RWPE2 (cell line): ENCODE measurements at regions not wholly inside any gene's neighbourhood (a gene's known extent, or its start where the extent isn't known, plus 50 kb on each side); places are given as distances from the start of the nearest gene placed in this dataset.
"Not testable (repeated sequence)": the region's sequence is repeated elsewhere in the genome, so short reads cannot be mapped to it uniquely, and the experiment has no call there.

Experiments
- ATAC-seq: fragments of 200-7000 bp; cut with Tn5 transposase; 3 replicates; pipeline ENCODE4 v1.9.1; 2021; ENCODE audit warnings: low read depth
- DNase-seq: peaks from one replicate; pipeline ENCODE4 v3.0.0-alpha.2; 2020; ENCODE audit warnings: low spot score
- H3K27ac ChIP-seq: fragments of 450-650 bp; 2 replicates; pipeline ENCODE4 v1.5.1; 2017; ENCODE audit warnings: mild to moderate bottlenecking; ENCODE audit not compliant: poor library complexity, severe bottlenecking
- H3K27me3 ChIP-seq: fragments of 250-450 bp; sonication (Bioruptor Pico); 2 replicates; pipeline ENCODE4 v1.5.1; 2021; ENCODE audit warnings: mild to moderate bottlenecking, moderate library complexity; ENCODE audit not compliant: insufficient read depth, poor library complexity, severe bottlenecking
- H3K36me3 ChIP-seq: fragments of 250-450 bp; sonication (Bioruptor Pico); 2 replicates; pipeline ENCODE4 v1.5.1; 2020; ENCODE audit warnings: low read depth, mild to moderate bottlenecking, moderate library complexity
- H3K4me1 ChIP-seq: fragments of 250-450 bp; sonication (Bioruptor Pico); 2 replicates; pipeline ENCODE4 v1.5.1; 2021; ENCODE audit warnings: mild to moderate bottlenecking, moderate library complexity; ENCODE audit not compliant: insufficient read depth, poor library complexity, severe bottlenecking
- H3K4me3 ChIP-seq: fragments of 250-450 bp; sonication (Bioruptor Pico); 2 replicates; pipeline ENCODE4 v1.5.1; 2021; ENCODE audit warnings: mild to moderate bottlenecking, moderate library complexity; ENCODE audit not compliant: severe bottlenecking
- H3K9me3 ChIP-seq: fragments of 250-450 bp; sonication (Bioruptor Pico); 2 replicates; pipeline ENCODE4 v1.5.1; 2021; ENCODE audit warnings: mild to moderate bottlenecking, moderate library complexity; ENCODE audit not compliant: severe bottlenecking
- TF ChIP-seq, protein P1 (sequence below): fragments of 450-650 bp; IDR thresholded peaks from one replicate; pipeline ENCODE4 v1.5.1; 2017; ENCODE audit warnings: mild to moderate bottlenecking, moderate library complexity; ENCODE audit not compliant: poor library complexity, severe bottlenecking

DNA sequence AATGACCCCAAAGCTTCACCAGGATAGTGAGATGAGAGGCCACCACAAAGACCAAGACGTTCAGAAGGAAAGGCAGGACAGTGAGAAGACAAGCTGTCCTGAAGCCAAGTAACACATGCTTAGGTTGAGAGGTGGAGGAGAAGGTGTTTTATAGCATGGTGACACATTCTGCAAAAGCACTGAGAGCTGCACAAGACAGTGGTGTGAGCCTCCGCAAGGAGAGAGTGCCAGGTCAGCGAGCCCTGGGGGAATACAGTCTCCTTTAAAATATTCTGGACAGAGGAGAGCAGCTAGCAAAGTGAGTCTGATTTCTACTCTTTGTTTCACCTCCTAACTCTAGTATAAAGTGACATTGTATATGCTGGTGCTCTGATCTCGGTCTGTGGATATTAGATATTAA, 68.0 kb upstream of the VKORC1L1 start:
- Histone ChIP-seq H3K4me1 (no peaks in the 10 kb centered on the region), H3K4me3 (no peak overlapping the region), H3K27ac (no peak overlapping the region), H3K36me3 (no peaks in the 10 kb centered on the region), H3K9me3 (no peaks in the 10 kb centered on the region), H3K27me3 (no peaks in the 10 kb centered on the region)
- ATAC-seq (no peak), DNase-seq (no peak)
- TF ChIP-seq, protein P1, sequence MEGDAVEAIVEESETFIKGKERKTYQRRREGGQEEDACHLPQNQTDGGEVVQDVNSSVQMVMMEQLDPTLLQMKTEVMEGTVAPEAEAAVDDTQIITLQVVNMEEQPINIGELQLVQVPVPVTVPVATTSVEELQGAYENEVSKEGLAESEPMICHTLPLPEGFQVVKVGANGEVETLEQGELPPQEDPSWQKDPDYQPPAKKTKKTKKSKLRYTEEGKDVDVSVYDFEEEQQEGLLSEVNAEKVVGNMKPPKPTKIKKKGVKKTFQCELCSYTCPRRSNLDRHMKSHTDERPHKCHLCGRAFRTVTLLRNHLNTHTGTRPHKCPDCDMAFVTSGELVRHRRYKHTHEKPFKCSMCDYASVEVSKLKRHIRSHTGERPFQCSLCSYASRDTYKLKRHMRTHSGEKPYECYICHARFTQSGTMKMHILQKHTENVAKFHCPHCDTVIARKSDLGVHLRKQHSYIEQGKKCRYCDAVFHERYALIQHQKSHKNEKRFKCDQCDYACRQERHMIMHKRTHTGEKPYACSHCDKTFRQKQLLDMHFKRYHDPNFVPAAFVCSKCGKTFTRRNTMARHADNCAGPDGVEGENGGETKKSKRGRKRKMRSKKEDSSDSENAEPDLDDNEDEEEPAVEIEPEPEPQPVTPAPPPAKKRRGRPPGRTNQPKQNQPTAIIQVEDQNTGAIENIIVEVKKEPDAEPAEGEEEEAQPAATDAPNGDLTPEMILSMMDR: no peak

DNA sequence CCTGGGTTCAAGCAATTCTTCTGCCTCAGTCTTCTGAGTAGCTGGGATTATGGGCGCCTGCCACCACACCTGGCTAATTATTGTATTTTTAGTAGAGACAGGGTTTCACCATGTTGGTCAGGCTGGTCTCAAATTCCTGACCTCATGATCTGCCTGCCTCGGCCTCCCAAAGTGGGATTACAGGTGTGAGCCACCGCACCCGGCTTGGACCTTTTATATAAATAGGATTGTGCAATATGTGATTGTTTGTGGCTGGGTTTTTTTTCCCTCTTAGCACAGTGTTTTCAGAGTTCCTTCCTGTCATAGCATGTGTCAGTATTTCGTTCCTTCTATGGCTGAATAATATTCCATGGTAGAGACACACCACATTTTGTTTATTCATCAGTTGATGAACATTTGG, 65.8 kb upstream of the VKORC1L1 start:
- H3K4me3 ChIP-seq, ATAC-seq, H3K9me3 ChIP-seq: not testable (repeated sequence)

DNA sequence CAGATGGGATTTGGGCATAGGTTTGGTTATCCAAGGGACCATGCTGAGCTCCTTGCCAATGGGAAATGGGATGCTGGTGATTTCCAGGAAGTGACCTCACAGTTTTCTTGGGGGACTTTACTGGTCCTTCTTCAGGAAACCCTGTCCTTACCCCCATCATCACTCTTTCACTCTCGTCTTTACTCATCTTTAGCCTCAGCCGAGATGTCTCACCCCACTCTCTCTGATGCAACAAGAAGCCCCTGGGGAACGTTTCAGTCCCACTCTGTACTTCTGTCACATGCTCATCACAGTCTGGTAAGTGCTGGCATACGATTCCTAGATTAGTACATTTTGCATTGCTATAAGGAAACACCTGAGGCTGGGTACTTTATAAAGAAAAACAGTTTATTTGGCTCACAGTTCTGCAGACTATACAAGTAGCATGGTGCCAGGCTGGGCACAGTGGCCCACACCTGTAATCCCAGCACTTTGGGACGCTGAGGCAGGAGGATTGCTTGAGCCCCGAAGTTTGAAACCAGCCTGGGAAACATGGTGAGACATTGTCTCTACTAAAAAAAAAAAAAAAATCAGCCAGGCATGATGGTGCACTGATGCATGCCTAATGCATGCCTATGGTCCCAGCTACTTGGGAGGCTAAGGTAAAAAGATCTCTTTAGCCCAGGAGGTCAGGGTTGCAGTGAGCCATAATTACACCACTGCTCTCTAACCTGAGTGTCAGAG, 63.5 kb upstream of the VKORC1L1 start:
- Histone ChIP-seq H3K4me3 (no peak overlapping the region), H3K36me3 (no peaks in the 10 kb centered on the region), H3K27me3 (no peaks in the 10 kb centered on the region), H3K27ac (no peak overlapping the region), H3K9me3 (no peaks in the 10 kb centered on the region), H3K4me1 (no peaks in the 10 kb centered on the region)
- ATAC-seq (no peak), DNase-seq (no peak)
- TF ChIP-seq, protein P1: no peak

More for the DNA sequence above, 65.8 kb upstream of the VKORC1L1 start:
- not testable (repeated sequence) for H3K36me3 ChIP-seq, DNase-seq, H3K4me1 ChIP-seq, H3K27me3 ChIP-seq, H3K27ac ChIP-seq

DNA sequence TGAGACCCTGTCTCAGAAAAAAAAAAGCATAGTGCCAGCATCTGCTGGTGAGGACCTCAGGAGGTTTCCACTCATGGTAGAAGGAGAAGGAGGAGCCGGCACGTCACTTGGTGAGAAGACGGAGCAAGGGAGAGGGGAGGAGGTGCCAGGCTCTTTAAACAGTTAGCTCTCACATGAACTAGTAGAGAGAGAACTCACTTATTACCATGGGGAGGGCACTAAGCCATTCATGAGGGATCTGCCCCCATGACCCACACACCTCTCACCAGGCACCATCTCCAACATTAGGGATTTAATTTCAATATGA, 62.9 kb upstream of the VKORC1L1 start:
- no peak overlapping the region for H3K27ac ChIP-seq
- DNase-seq: no peak
- no peak for ATAC-seq
- no peaks in the 10 kb centered on the region for H3K9me3 ChIP-seq
- no peaks in the 10 kb centered on the region for H3K27me3 ChIP-seq
- TF ChIP-seq, protein P1: no peak
- no peak overlapping the region for H3K4me3 ChIP-seq
- H3K4me1 ChIP-seq: no peaks in the 10 kb centered on the region
- no peaks in the 10 kb centered on the region for H3K36me3 ChIP-seq

DNA sequence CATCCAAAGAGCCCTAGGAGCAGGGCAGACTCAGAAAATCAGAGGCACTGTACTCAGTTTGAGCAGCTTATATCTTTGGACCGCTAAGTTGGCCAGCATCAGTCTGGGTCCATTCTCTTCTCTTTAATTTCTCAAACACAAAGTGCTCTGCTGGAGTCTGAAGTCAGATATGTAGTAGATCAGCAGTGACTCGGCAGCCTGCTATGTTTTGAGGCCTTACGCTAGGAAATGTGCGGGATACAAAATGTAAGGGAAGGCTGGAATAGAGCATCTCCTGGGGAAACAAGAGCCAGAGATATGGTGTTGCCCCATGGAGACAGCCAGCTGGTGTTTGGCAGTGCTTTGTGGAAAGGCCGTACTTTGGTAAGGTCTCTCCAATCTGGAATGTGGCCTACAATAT, 60.6 kb upstream of the VKORC1L1 start:
- ATAC-seq (no peak), DNase-seq (no peak)
- no peak overlapping the region for H3K4me3 ChIP-seq
- H3K27me3 ChIP-seq: no peaks in the 10 kb centered on the region
- TF ChIP-seq, protein P1: no peak
- H3K9me3 ChIP-seq: no peaks in the 10 kb centered on the region
- no peaks in the 10 kb centered on the region for H3K36me3 ChIP-seq
- H3K27ac ChIP-seq: no peak overlapping the region
- no peaks in the 10 kb centered on the region for H3K4me1 ChIP-seq

DNA sequence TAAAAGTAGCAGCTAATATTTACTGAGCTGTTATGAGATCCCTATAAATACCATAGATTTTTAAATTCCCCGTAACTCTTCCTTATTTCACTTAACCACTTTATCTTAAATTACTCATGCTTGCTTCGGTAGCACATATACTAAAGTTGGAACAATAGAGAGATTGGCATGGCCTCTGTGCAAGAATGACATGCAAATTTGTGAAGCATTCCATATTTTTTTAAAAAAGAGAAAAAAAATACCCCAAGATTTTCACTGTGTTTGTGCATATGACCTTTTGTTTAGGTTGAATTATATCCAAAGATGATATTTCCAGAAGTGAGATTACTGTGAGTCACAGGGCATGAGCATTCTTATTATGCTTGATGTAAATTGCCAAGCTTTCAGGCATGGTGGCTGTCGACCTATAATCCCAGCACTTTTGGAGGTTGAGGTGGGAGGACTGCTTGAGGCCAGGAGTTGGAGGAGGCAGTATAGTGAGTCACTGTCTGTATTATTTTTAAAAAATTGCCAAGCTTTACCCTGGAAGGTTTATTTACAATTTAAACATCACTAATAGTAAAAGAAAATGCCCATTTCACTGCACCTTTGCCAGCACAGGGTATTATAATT, 58.2 kb upstream of the VKORC1L1 start:
- H3K4me3 ChIP-seq, DNase-seq, H3K4me1 ChIP-seq, ATAC-seq, H3K27ac ChIP-seq, H3K36me3 ChIP-seq, H3K9me3 ChIP-seq, H3K27me3 ChIP-seq: not testable (repeated sequence)
